ENCODE measurements at regions not wholly inside any gene's neighbourhood (a gene's known extent, or its start where the extent isn't known, plus 50 kb on each side); places are given as distances from the start of the nearest gene placed in this dataset.

DNA sequence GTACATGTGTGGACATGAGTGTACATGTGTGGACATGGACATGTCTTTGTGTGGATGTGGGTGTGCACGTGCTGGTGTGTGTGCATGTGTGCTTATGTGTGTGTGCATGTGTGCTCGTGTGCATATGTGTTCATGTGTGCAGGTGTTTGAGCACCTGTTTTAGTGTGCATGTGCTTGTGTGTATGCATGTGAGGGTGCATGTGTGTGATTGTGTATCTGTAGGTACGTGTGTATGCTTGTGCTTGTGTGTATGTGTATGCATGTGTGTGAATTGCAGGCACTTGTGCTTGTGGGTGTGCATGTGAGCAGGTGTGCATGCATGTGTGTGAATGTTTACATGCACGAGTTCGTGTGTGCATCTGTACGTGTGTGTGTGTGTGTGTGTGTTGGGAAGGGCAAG is 300.6 kb upstream of the EEF2KMT start:
- no peaks in the 10 kb centered on the region for H3K9me3 Mint-ChIP-seq
- TF ChIP-seq, protein P1, sequence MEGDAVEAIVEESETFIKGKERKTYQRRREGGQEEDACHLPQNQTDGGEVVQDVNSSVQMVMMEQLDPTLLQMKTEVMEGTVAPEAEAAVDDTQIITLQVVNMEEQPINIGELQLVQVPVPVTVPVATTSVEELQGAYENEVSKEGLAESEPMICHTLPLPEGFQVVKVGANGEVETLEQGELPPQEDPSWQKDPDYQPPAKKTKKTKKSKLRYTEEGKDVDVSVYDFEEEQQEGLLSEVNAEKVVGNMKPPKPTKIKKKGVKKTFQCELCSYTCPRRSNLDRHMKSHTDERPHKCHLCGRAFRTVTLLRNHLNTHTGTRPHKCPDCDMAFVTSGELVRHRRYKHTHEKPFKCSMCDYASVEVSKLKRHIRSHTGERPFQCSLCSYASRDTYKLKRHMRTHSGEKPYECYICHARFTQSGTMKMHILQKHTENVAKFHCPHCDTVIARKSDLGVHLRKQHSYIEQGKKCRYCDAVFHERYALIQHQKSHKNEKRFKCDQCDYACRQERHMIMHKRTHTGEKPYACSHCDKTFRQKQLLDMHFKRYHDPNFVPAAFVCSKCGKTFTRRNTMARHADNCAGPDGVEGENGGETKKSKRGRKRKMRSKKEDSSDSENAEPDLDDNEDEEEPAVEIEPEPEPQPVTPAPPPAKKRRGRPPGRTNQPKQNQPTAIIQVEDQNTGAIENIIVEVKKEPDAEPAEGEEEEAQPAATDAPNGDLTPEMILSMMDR (conservative IDR thresholded peaks at IDR 0.05), result no peak
- H3K36me3 Mint-ChIP-seq (ENCODE audit: low read depth), result no peaks in the 10 kb centered on the region
- no peak overlapping the region for H3K4me3 Mint-ChIP-seq
- no peak overlapping the region for H3K27ac Mint-ChIP-seq (ENCODE audit: unreplicated experiment)
- H3K27me3 Mint-ChIP-seq (ENCODE audit: low read depth), result peaks cover 35% of the 10 kb centered on the region
- DNase-seq (ENCODE audit: low read depth, low spot score), result no peak
- H3K4me1 Mint-ChIP-seq, result peaks cover 17% of the 10 kb centered on the region

DNA sequence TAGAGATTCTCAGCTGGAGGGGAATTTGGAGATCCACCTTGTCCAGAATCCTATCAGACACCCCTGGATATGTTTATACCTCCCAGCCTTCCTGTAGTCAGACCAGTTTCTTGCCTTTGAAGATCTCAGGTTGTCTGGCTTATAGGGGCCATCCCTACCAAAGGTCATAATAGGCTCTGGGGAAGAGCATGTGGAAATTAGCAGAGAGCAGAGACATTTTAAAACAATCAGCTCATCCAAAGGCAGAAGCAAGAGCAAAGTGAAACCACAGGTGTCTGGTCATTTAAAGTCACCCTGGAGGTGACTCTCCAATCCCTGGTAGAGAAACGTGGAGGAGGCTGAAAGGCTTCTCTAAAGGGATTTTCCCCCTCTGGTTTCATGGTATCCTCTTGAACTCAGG is 299.3 kb upstream of the EEF2KMT start:
- DNase-seq (ENCODE audit: low read depth, low spot score), result no peak
- H3K27ac Mint-ChIP-seq (ENCODE audit: unreplicated experiment), result no peak overlapping the region
- H3K4me1 Mint-ChIP-seq, result peaks cover 9% of the 10 kb centered on the region

DNA sequence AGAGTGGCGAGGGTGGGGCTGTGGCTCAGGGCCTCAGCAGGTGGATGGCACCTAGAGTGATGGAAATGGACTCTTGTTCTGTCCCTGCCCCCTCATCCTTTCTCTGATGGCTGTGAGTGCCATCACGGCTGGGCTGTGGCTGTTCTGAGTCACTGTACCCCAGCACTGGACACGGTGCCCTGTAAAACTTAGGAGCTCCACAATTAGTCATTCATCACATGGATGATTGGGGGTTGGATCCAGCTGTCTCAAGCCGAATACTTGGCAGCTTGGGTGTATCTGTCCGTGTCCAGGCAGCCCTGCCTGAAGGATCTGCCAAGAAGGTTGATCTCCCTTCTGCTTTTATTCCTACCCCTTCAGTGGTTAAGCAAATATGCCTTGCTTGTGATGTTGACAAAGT is 295.5 kb upstream of the EEF2KMT start:
- H3K4me3 Mint-ChIP-seq, result no peak overlapping the region
- no peak for DNase-seq (ENCODE audit: low read depth, low spot score)
- TF ChIP-seq, protein P1 (conservative IDR thresholded peaks at IDR 0.05), result no peak
- H3K4me1 Mint-ChIP-seq, result no peaks in the 10 kb centered on the region
- H3K27me3 Mint-ChIP-seq (ENCODE audit: low read depth), result peaks cover 19% of the 10 kb centered on the region
- H3K36me3 Mint-ChIP-seq (ENCODE audit: low read depth), result no peaks in the 10 kb centered on the region
- H3K27ac Mint-ChIP-seq (ENCODE audit: unreplicated experiment), result no peak overlapping the region
- H3K9me3 Mint-ChIP-seq, result peaks cover 5% of the 10 kb centered on the region

More for the DNA sequence above, 299.3 kb upstream of the EEF2KMT start:
- Mint-ChIP-seq H3K36me3 (ENCODE audit: low read depth) (no peaks in the 10 kb centered on the region), H3K4me3 (no peak overlapping the region), H3K27me3 (ENCODE audit: low read depth) (peaks cover 30% of the 10 kb centered on the region), H3K9me3 (peaks cover under 1% of the 10 kb centered on the region)
- TF ChIP-seq, protein P1 (conservative IDR thresholded peaks at IDR 0.05), result no peak

DNA sequence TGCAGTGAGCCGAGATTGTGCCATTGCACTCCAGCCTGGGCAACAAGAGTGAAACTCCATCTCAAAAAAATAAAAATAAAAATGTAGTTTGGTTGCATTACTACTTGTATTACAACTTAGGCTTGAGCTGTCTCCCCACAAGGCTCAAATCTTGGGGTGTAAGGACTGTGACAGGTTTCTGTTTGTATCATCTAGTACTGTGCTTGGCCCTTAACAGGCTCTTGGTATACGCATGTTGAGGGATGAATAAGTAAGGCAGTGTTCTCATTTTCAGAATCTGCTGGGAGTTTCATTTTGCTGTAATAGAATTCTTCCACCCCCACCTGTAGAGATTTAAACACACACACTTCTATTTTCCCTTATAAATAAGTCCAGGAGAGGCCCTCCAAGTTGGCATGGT is 289.4 kb upstream of the EEF2KMT start:
- H3K4me3 Mint-ChIP-seq, result no peak overlapping the region
- peaks cover 3% of the 10 kb centered on the region for H3K36me3 Mint-ChIP-seq (ENCODE audit: low read depth)
- H3K27ac Mint-ChIP-seq (ENCODE audit: unreplicated experiment), result no peak overlapping the region
- H3K27me3 Mint-ChIP-seq (ENCODE audit: low read depth), result peaks cover 11% of the 10 kb centered on the region
- TF ChIP-seq, protein P1 (conservative IDR thresholded peaks at IDR 0.05), result no peak
- H3K4me1 Mint-ChIP-seq, result no peaks in the 10 kb centered on the region
- H3K9me3 Mint-ChIP-seq, result peaks cover 9% of the 10 kb centered on the region
- no peak for DNase-seq (ENCODE audit: low read depth, low spot score)

DNA sequence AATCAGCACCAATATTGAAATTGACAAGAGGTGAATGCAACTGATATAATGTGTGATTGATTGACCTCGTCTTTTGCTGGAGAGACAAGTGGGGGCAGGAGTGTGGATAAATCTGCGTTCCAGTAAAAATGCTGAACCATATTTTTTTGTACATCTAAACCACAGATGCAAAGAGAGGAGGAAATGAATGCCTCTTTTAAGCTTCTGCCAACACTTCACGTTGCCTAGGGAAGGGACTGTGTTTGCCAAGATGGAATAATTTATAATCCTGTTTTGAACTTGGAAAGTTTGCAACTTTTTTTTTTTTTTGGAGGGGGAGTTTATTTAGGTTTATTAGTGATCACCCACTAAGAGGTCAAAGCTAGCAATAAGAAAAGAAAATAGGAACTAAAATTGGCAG is 288.2 kb upstream of the EEF2KMT start:
- peaks cover 3% of the 10 kb centered on the region for H3K36me3 Mint-ChIP-seq (ENCODE audit: low read depth)
- TF ChIP-seq, protein P1 (conservative IDR thresholded peaks at IDR 0.05), result no peak
- DNase-seq (ENCODE audit: low read depth, low spot score), result no peak
- H3K9me3 Mint-ChIP-seq, result peaks cover 4% of the 10 kb centered on the region
- H3K4me1 Mint-ChIP-seq, result no peaks in the 10 kb centered on the region
- no peak overlapping the region for H3K4me3 Mint-ChIP-seq
- H3K27me3 Mint-ChIP-seq (ENCODE audit: low read depth), result peaks cover 6% of the 10 kb centered on the region
- H3K27ac Mint-ChIP-seq (ENCODE audit: unreplicated experiment), result no peak overlapping the region

DNA sequence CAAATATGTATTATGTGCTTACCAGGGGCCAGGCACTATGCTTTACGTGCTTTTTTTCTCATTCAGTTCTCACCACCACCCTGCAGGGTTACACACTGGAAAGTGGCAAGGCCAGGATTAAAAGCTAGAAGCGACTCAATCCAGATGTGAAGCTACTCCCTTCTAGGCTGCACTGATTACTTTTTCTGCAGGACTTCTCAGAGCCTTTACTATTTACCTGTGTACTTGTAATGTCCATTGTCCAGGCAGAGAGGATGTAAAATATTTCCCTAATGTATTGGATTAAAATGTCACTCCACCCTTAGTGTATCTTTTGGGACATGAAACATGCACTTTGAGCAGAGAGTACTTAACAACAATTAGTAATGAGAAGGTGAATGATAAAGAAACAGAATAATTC is 287.5 kb upstream of the EEF2KMT start:
- Mint-ChIP-seq H3K36me3 (ENCODE audit: low read depth) (peaks cover 3% of the 10 kb centered on the region), H3K27me3 (ENCODE audit: low read depth) (peaks cover 6% of the 10 kb centered on the region), H3K9me3 (peaks cover 4% of the 10 kb centered on the region), H3K27ac (ENCODE audit: unreplicated experiment) (no peak overlapping the region), H3K4me1 (no peaks in the 10 kb centered on the region), H3K4me3 (no peak overlapping the region)
- no peak for DNase-seq (ENCODE audit: low read depth, low spot score)
- TF ChIP-seq, protein P1 (conservative IDR thresholded peaks at IDR 0.05), result no peak
